H9 (cell line): ENCODE measurements at regions not wholly inside any gene's neighbourhood (a gene's known extent, or its start where the extent isn't known, plus 50 kb on each side); places are given as distances from the start of the nearest gene placed in this dataset.

ENCODE experiments used
- DNase-seq: peaks from one replicate; pipeline ENCODE4 v3.0.0-alpha.2; 2017
- H2AFZ ChIP-seq: one replicate; pipeline ENCODE4 v1.6.1; 2013; ENCODE audit warnings: mild to moderate bottlenecking, low read length, control low read depth, moderate library complexity
- H2AK5ac ChIP-seq: 2 replicates; pipeline ENCODE4 v1.6.1; 2013; ENCODE audit warnings: low read length, control low read depth, mixed read lengths; ENCODE audit not compliant: insufficient read length
- H2BK120ac ChIP-seq: one replicate; pipeline ENCODE4 v1.6.1; 2013; ENCODE audit warnings: low read depth, mild to moderate bottlenecking, low read length, control low read depth, inconsistent platforms; ENCODE audit not compliant: poor library complexity, severe bottlenecking
- H2BK12ac ChIP-seq: 2 replicates; pipeline ENCODE4 v1.6.1; 2013; ENCODE audit warnings: low read length, control low read depth, mixed read lengths, low read depth; ENCODE audit not compliant: insufficient read length
- H2BK15ac ChIP-seq: 2 replicates; pipeline ENCODE4 v1.6.1; 2013; ENCODE audit warnings: low read depth, low read length, control low read depth
- H2BK20ac ChIP-seq: one replicate; pipeline ENCODE4 v1.6.1; 2013; ENCODE audit warnings: low read depth, mild to moderate bottlenecking, low read length, control low read depth, inconsistent platforms; ENCODE audit not compliant: poor library complexity, severe bottlenecking
- H2BK5ac ChIP-seq: 2 replicates; pipeline ENCODE4 v1.6.1; 2013; ENCODE audit warnings: low read length, control low read depth, mixed read lengths; ENCODE audit not compliant: insufficient read length
- H3K14ac ChIP-seq: 2 replicates; pipeline ENCODE4 v1.6.1; 2013; ENCODE audit warnings: low read length, control low read depth; ENCODE audit not compliant: insufficient read depth
- H3K18ac ChIP-seq: 2 replicates; pipeline ENCODE4 v1.6.1; 2013; ENCODE audit warnings: low read depth, mild to moderate bottlenecking, mixed read lengths, low read length, control low read depth; ENCODE audit not compliant: insufficient read length
- H3K23ac ChIP-seq: 2 replicates; pipeline ENCODE4 v1.6.1; 2013; ENCODE audit warnings: low read length, control low read depth, mixed read lengths, low read depth; ENCODE audit not compliant: insufficient read length
- H3K23me2 ChIP-seq: 2 replicates; pipeline ENCODE4 v1.6.1; 2013; ENCODE audit warnings: low read depth, mild to moderate bottlenecking, mixed read lengths, low read length, control low read depth; ENCODE audit not compliant: insufficient read length, poor library complexity, severe bottlenecking
- H3K27ac ChIP-seq: 2 replicates; pipeline ENCODE4 v1.5.1; 2013; ENCODE audit warnings: low read length, control low read depth, mixed read lengths, low read depth; ENCODE audit not compliant: insufficient read length
- H3K27me3 ChIP-seq: 2 replicates; pipeline ENCODE4 v1.6.1; 2013; ENCODE audit warnings: low read length, control low read depth, inconsistent platforms; ENCODE audit not compliant: insufficient read depth
- H3K4ac ChIP-seq: 2 replicates; pipeline ENCODE4 v1.6.1; 2013; ENCODE audit warnings: low read depth, mild to moderate bottlenecking, control low read depth, inconsistent platforms, low read length, moderate library complexity
- H3K4me1 ChIP-seq: 2 replicates; pipeline ENCODE4 v1.6.1; 2013; ENCODE audit warnings: low read length, control low read depth, inconsistent platforms; ENCODE audit not compliant: insufficient read depth
- H3K4me2 ChIP-seq: 2 replicates; pipeline ENCODE4 v1.6.1; 2013; ENCODE audit warnings: low read length, control low read depth, mixed read lengths; ENCODE audit not compliant: insufficient read length, insufficient read depth
- H3K56ac ChIP-seq: 2 replicates; pipeline ENCODE4 v1.6.1; 2013; ENCODE audit warnings: low read depth, mild to moderate bottlenecking, mixed read lengths, low read length, control low read depth; ENCODE audit not compliant: insufficient read length
- H3K79me1 ChIP-seq: 2 replicates; pipeline ENCODE4 v1.6.1; 2013; ENCODE audit warnings: low read depth, mild to moderate bottlenecking, moderate library complexity, low read length, control low read depth, inconsistent platforms; ENCODE audit not compliant: insufficient read depth, poor library complexity, severe bottlenecking
- H3K79me2 ChIP-seq: 2 replicates; pipeline ENCODE4 v1.6.1; 2013; ENCODE audit warnings: low read length, control low read depth, inconsistent platforms; ENCODE audit not compliant: insufficient read depth
- H3K9ac ChIP-seq: 2 replicates; pipeline ENCODE4 v1.6.1; 2013; ENCODE audit warnings: low read length, control low read depth, mixed read lengths; ENCODE audit not compliant: insufficient read length; ENCODE audit errors: extremely low read depth
- H3K9me3 ChIP-seq: one replicate; pipeline ENCODE4 v1.6.1; 2013; ENCODE audit warnings: low read depth, low read length, inconsistent platforms; ENCODE audit not compliant: control insufficient read depth
- H3T11ph ChIP-seq: one replicate; pipeline ENCODE4 v1.6.1; 2013; ENCODE audit warnings: mild to moderate bottlenecking, low read length, control low read depth, inconsistent platforms
- H4K20me1 ChIP-seq: one replicate; pipeline ENCODE4 v1.6.1; 2013; ENCODE audit not compliant: control insufficient read depth, insufficient read length, insufficient read depth
- H4K5ac ChIP-seq: 2 replicates; pipeline ENCODE4 v1.6.1; 2013; ENCODE audit warnings: low read depth, mild to moderate bottlenecking, mixed read lengths, low read length, control low read depth; ENCODE audit not compliant: insufficient read length
- H4K8ac ChIP-seq: replicated peaks from 2 replicates; pipeline ENCODE4 v1.6.1; 2013; ENCODE audit warnings: low read length, control low read depth, mixed read lengths, low read depth; ENCODE audit not compliant: insufficient read length
- H4K91ac ChIP-seq: 2 replicates; pipeline ENCODE4 v1.6.1; 2013; ENCODE audit warnings: low read depth, mild to moderate bottlenecking, moderate library complexity, mixed read lengths, low read length, control low read depth; ENCODE audit not compliant: insufficient read length
- H3K27ac Mint-ChIP-seq, 3 experiments: 2 replicates in 2 of 3; 3 replicates in 1 of 3; pipeline ENCODE4 v1.8.0; 2020 to 2021; ENCODE audit warnings: mixed read lengths in 3 of 3, mild to moderate bottlenecking in 1 of 3, moderate library complexity in 1 of 3
- H3K27me3 Mint-ChIP-seq: 2 replicates; pipeline ENCODE4 v1.8.0; 2021; ENCODE audit warnings: low read depth, mild to moderate bottlenecking, moderate library complexity, mixed read lengths
- H3K36me3 Mint-ChIP-seq, 3 experiments: 2 replicates in 2 of 3; 3 replicates in 1 of 3; pipeline ENCODE4 v1.8.0; 2020 to 2021; ENCODE audit warnings: low read depth in 3 of 3, mixed read lengths in 3 of 3; ENCODE audit not compliant: insufficient read depth in 1 of 3
- H3K4me1 Mint-ChIP-seq, 2 experiments: 2 replicates each; pipeline ENCODE4 v1.8.0; 2020; ENCODE audit warnings: mixed read lengths in 2 of 2
- H3K4me3 Mint-ChIP-seq, 2 experiments: 2 replicates in 1 of 2; 3 replicates in 1 of 2; pipeline ENCODE4 v1.8.0; 2020 to 2021; ENCODE audit warnings: mild to moderate bottlenecking in 2 of 2, mixed read lengths in 2 of 2, moderate library complexity in 1 of 2
- H3K9me3 Mint-ChIP-seq, 2 experiments: 2 replicates in 1 of 2; 3 replicates in 1 of 2; pipeline ENCODE4 v1.8.0; 2020; ENCODE audit warnings: mild to moderate bottlenecking in 2 of 2, mixed read lengths in 2 of 2, moderate library complexity in 1 of 2
- CTCF ChIP-seq: fragments of 200-600 bp; sonication (generic); conservative IDR thresholded peaks from 3 replicates; pipeline ENCODE4 v1.8.0; 2021; ENCODE audit warnings: antibody characterized with exemption, mild to moderate bottlenecking
- WGBS: extraction: QIAGEN DNeasy Blood & Tissue Kit; methylation state at CpG from one replicate; pipeline ENCODE4 v1.1.7; 2013; ENCODE audit warnings: missing lambda C conversion rate, low lambda C conversion rate, mixed read lengths; ENCODE audit not compliant: insufficient read length; ENCODE audit errors: extremely low coverage; 5-methylcytosine and 5-hydroxymethylcytosine counted together

- H3K79me1 ChIP-seq, result no peaks in the 10 kb centered on the region
- H2AFZ ChIP-seq, result no peak overlapping the region
- no peak overlapping the region for H3K27ac ChIP-seq
- no peaks in the 10 kb centered on the region for H3K4me1 ChIP-seq
- no CpG with 5 or more reads among the region's 2 CpGs for WGBS
- H4K91ac ChIP-seq, result no peak overlapping the region
- no peak overlapping the region for H2BK20ac ChIP-seq
- no peak for DNase-seq
- H4K20me1 ChIP-seq, result no peaks in the 10 kb centered on the region
- H3K14ac ChIP-seq, result no peak overlapping the region
- no peaks in the 10 kb centered on the region for H3K27me3 ChIP-seq
- Mint-ChIP-seq H3K4me3 (no peak overlapping the region), H3K36me3 (peaks cover 0 to 4% (median 2%) of the 10 kb centered on the region in 3 experiments; a peak in 1 of 7 replicates), H3K27ac (no peak overlapping the region), H3K9me3 (peaks cover 9 to 15% of the 10 kb centered on the region in 2 experiments; a peak in 4 of 5 replicates), H3K4me1 (no peaks in the 10 kb centered on the region), H3K27me3 (no peaks in the 10 kb centered on the region)
- no peak overlapping the region for H4K8ac ChIP-seq
- no peak overlapping the region for H3T11ph ChIP-seq
- TF ChIP-seq CTCF, result no peak
- no peak overlapping the region for H4K5ac ChIP-seq
- no peak overlapping the region for H2BK12ac ChIP-seq
- H2AK5ac ChIP-seq, result no peak overlapping the region
- H3K23me2 ChIP-seq, result no peaks in the 10 kb centered on the region
- H2BK15ac ChIP-seq, result no peak overlapping the region
- no peak overlapping the region for H3K56ac ChIP-seq
- no peak overlapping the region for H3K18ac ChIP-seq
- no peak overlapping the region for H2BK120ac ChIP-seq
- no peak overlapping the region for H3K4ac ChIP-seq
- no peak overlapping the region for H3K23ac ChIP-seq
- no peak overlapping the region for H3K4me2 ChIP-seq
- no peak overlapping the region for H3K9ac ChIP-seq
- H3K9me3 ChIP-seq, result no peaks in the 10 kb centered on the region
- H2BK5ac ChIP-seq, result no peak overlapping the region
- no peaks in the 10 kb centered on the region for H3K79me2 ChIP-seq
Measured at GRCh38 chr2:62642429-62643099, 62.9 kb upstream of the EHBP1 start.
